Cardiac fibroblast (primary cell): ENCODE measurements at regions not wholly inside any gene's neighbourhood (a gene's known extent, or its start where the extent isn't known, plus 50 kb on each side); places are given as distances from the start of the nearest gene placed in this dataset.
"Not testable (repeated sequence)": the region's sequence is repeated elsewhere in the genome, so short reads cannot be mapped to it uniquely, and the experiment has no call there.

Experiments
- DNase-seq, 2 donors: peaks; one replicate each; pipeline versions ENCODE4 v3.0.0 to v3.0.0-alpha.2; 2010; ENCODE audit warnings: low read depth in 2 of 2
- H3K4me3 ChIP-seq, 2 donors: replicated peaks in 1 of 2; 1 replicate in 1 of 2; 2 replicates in 1 of 2; pipeline ENCODE4 v1.5.1; 2011; ENCODE audit warnings: low read depth in 2 of 2, low read length in 2 of 2, mild to moderate bottlenecking in 2 of 2, moderate library complexity in 1 of 2
- CTCF ChIP-seq: IDR thresholded peaks from one replicate; pipeline ENCODE4 v1.5.1; 2011; ENCODE audit warnings: low read depth, mild to moderate bottlenecking, low read length, inconsistent platforms

GRCh38 chr6:140789466-140789865 lies 1343.3 kb upstream of the GJE1 start:
- TF ChIP-seq CTCF = no peak
- H3K4me3 ChIP-seq = no peak overlapping the region
- peak in 1 of 2 donors; percentile 35 for DNase-seq

GRCh38 chr6:140785926-140786325 lies 1346.8 kb upstream of the GJE1 start:
- TF ChIP-seq CTCF = no peak
- H3K4me3 ChIP-seq = no peak overlapping the region
- no peak for DNase-seq

DNA sequence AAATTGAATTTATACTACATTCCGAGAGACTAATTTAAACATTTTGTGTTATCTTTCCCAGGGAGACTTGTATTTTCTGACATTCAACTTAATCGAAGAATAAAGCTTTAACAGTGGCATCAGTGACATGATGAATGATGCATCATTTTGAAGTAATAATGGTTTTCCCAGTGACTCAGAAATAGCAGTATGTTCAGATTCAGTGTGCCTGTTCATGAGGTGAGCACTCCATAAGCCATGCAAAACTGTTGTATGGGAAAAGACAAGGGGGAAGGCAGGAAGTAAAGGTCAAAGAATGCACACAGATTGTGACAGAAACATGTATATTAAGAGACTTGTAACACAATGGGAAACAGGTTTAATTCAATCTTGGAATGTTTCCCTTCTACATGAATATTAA lies 1348.2 kb upstream of the GJE1 start:
- DNase-seq = peak in 1 of 2 donors; percentile 79
- no peak for TF ChIP-seq CTCF
- H3K4me3 ChIP-seq = no peak overlapping the region

DNA sequence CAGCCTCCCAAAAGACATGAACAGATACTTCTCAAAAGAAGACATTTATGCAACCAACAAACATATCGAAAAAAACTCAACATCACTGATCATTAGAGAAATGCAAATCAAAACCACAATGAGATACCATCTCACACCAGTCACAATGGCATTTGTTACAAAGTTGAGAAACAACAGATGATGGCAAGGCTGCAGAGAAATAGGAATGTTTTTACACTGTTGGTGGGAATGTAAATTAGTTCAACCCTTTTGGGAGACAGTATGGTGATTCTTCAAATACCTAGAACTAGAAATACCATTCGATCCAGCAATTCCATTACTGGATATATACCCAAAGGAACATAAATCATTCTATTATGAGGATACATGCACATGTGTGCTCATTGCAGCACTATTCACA lies 1349.2 kb upstream of the GJE1 start:
- peak in 1 of 2 donors; percentile 40 for DNase-seq
- H3K4me3 ChIP-seq = not testable (repeated sequence)

- no peak overlapping the region for H3K4me3 ChIP-seq
- TF ChIP-seq CTCF = no peak
- DNase-seq = peak in 1 of 2 donors; percentile 14
Observed at GRCh38 chr6:140782941-140783340, 1349.8 kb upstream of the GJE1 start.

DNA sequence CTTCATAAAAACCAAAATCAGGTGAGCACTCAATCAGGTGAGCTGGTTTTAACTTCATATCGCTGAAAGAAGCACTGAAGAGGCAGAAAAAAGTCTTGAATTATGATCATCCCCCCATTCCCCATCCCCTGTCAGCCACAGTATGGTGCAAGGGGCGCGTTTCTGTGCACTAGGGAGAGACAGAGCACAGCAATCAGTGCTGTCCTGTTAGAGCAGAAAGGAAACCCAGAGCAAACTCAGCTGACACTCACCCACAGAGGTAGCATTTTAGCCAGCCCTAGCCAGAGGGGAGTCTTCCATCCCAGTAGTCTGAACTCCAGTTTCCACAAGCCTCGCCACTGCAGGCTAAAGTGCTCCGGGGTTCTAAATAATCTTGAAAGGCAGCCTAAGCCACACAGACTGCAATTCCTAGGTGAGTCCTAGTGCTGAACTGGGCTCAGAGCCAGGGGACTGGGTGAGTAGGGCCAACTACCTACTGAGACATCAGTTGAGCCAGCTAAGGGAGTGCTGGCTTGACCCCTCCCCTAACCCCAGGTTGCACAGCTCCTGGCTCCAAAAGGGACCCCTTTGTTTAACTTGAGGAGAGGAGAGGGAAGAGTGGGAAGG lies 1352.6 kb upstream of the GJE1 start:
- H3K4me3 ChIP-seq = no peak overlapping the region
- DNase-seq = peak in 1 of 2 donors; percentile 12
- no peak for TF ChIP-seq CTCF

GRCh38 chr6:140779341-140779740 lies 1353.4 kb upstream of the GJE1 start:
- DNase-seq = peak; percentile 48 to 83
- no peak overlapping the region for H3K4me3 ChIP-seq
- no peak for TF ChIP-seq CTCF
